ENCODE measurements at regions not wholly inside any gene's neighbourhood (a gene's known extent, or its start where the extent isn't known, plus 50 kb on each side); places are given as distances from the start of the nearest gene placed in this dataset.

GRCh38 chr16:85453703-85454102, 159.4 kb upstream of the GSE1 start:
- TF ChIP-seq POLR2AphosphoS5 (IDR thresholded peaks at IDR 0.05) = no peak
- TF ChIP-seq EP300 (IDR thresholded peaks at IDR 0.05) = no peak
- TF ChIP-seq CTCF (IDR thresholded peaks at IDR 0.05) = no peak
